Activated CD4-positive, alpha-beta T cell treated with anti-CD3 and anti-CD28 coated beads, Interleukin-2, Interleukin-6, amounts not matched to agents 100 ng/mL and 50 ng/mL, durations not matched to agents 16 hours and 8 hours (primary cell): ENCODE measurements at regions not wholly inside any gene's neighbourhood (a gene's known extent, or its start where the extent isn't known, plus 50 kb on each side); places are given as distances from the start of the nearest gene placed in this dataset.

Source experiments
- DNase-seq: peaks from one replicate; pipeline ENCODE4 v3.0.0-alpha.2; 2020

- DNase-seq, result no peak
Measured at GRCh38 chr5:173767574-173768266, 120.4 kb upstream of the CPEB4 start.

GRCh38 chr5:173768267-173768806 lies 119.8 kb upstream of the CPEB4 start:
- no peak for DNase-seq

GRCh38 chr5:173768891-173769290 lies 119.3 kb upstream of the CPEB4 start:
- DNase-seq, result no peak

GRCh38 chr5:173770637-173771036 lies 117.5 kb upstream of the CPEB4 start:
- DNase-seq, result no peak

- DNase-seq, result no peak
Measured at GRCh38 chr5:173771121-173771724, 116.9 kb upstream of the CPEB4 start.

- DNase-seq, result no peak
Measured at GRCh38 chr5:173771725-173772383, 116.3 kb upstream of the CPEB4 start.

- no peak for DNase-seq
Measured at GRCh38 chr5:173772384-173773059, 115.6 kb upstream of the CPEB4 start.

- no peak for DNase-seq
Measured at GRCh38 chr5:173774271-173774761, 113.8 kb upstream of the CPEB4 start.

GRCh38 chr5:173775261-173776197 lies 112.6 kb upstream of the CPEB4 start:
- DNase-seq, result no peak

- DNase-seq, result no peak
Measured at GRCh38 chr5:173777149-173777548, 111.0 kb upstream of the CPEB4 start.

- DNase-seq, result no peak
Measured at GRCh38 chr5:173777674-173778073, 110.5 kb upstream of the CPEB4 start.

GRCh38 chr5:173778152-173778782 lies 109.9 kb upstream of the CPEB4 start:
- no peak for DNase-seq

- no peak for DNase-seq
Measured at GRCh38 chr5:173778784-173779304, 109.3 kb upstream of the CPEB4 start.

GRCh38 chr5:173780235-173781234 lies 107.6 kb upstream of the CPEB4 start:
- DNase-seq, result no peak

- DNase-seq, result no peak
Measured at GRCh38 chr5:173781432-173781815, 106.7 kb upstream of the CPEB4 start.

GRCh38 chr5:173781816-173782670 lies 106.1 kb upstream of the CPEB4 start:
- DNase-seq, result peak; percentile 37

- DNase-seq, result no peak
Measured at GRCh38 chr5:173782671-173783101, 105.5 kb upstream of the CPEB4 start.

GRCh38 chr5:173783371-173783770 lies 104.8 kb upstream of the CPEB4 start:
- no peak for DNase-seq

- DNase-seq, result no peak
Measured at GRCh38 chr5:173785400-173785799, 102.7 kb upstream of the CPEB4 start.
